Stimulated activated naive CD8-positive, alpha-beta T cell treated with anti-CD3 and anti-CD28 coated beads, Interleukin-15, amount 100 ng/mL, for 72 hours (primary cell): ENCODE measurements at regions not wholly inside any gene's neighbourhood (a gene's known extent, or its start where the extent isn't known, plus 50 kb on each side); places are given as distances from the start of the nearest gene placed in this dataset.
A peak's percentile ranks its signal among the peaks of the same experiment; 100 is the strongest.
"Not testable (repeated sequence)": the region's sequence is repeated elsewhere in the genome, so short reads cannot be mapped to it uniquely, and the experiment has no call there.

Experiments
- ATAC-seq: fragments of 150-1000 bp; cut with Tn5 transposase; 2 replicates; pipeline ENCODE4 v1.10.0; 2021; ENCODE audit warnings: mild to moderate bottlenecking, moderate library complexity
- DNase-seq, 2 donors: peaks; one replicate each; pipeline ENCODE4 v3.0.0; 2021 to 2022
- H3K27ac Mint-ChIP-seq, 2 donors: one replicate each; pipeline ENCODE4 v1.8.0; 2022; ENCODE audit warnings: mild to moderate bottlenecking in 2 of 2, mixed read lengths in 2 of 2, moderate library complexity in 2 of 2
- H3K27me3 Mint-ChIP-seq: one replicate; pipeline ENCODE4 v1.8.0; 2022; ENCODE audit warnings: mixed read lengths
- H3K4me1 Mint-ChIP-seq: one replicate; pipeline ENCODE4 v1.8.0; 2022; ENCODE audit warnings: mild to moderate bottlenecking, mixed read lengths
- H3K4me3 Mint-ChIP-seq, 2 donors: one replicate each; pipeline ENCODE4 v1.8.0; 2022; ENCODE audit warnings: mild to moderate bottlenecking in 2 of 2, mixed read lengths in 2 of 2, moderate library complexity in 1 of 2
- H3K9me3 Mint-ChIP-seq, 2 donors: one replicate each; pipeline ENCODE4 v1.8.0; 2022; ENCODE audit warnings: mixed read lengths in 2 of 2

DNA sequence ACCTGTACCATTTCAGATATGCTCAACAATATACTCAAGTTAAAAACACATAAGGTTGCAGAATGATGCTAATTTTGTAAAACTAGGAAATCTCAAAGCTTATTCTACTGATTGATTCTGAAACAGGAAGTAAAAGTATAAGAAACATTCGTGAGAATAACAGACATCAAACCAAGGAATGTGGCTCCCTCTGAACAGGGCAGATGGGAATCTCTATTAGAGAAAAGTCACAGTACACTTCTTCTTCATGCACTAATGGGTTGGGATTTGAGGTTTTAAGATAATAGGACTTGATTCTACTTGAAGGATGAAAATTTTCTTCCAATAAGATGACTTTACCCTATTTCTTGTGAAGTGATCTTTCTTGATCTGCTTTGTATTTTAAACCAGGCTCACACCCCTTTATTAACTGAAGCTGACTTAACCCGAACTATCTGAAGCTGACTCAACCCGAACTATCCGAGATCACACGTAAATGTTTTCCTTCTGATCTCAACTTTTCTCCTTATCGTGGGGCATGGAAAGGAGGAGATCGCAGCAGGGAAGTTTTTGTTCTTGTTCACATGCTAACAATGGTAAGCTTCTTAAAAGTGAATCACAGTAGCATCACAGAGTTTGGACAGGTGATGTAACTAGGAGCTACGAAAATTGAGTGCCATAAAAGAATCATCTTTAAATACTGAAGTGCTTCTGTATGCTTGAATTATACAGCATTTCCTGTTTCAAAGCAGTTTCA, 363.1 kb upstream of the ZFP42 start:
- peaks cover 19 to 22% of the 10 kb centered on the region in 2 donors for H3K9me3 Mint-ChIP-seq
- H3K27ac Mint-ChIP-seq: no peak overlapping the region
- DNase-seq: no peak
- H3K4me3 Mint-ChIP-seq: no peak overlapping the region
- no peaks in the 10 kb centered on the region for H3K4me1 Mint-ChIP-seq
- no peaks in the 10 kb centered on the region for H3K27me3 Mint-ChIP-seq
- ATAC-seq: no peak

DNA sequence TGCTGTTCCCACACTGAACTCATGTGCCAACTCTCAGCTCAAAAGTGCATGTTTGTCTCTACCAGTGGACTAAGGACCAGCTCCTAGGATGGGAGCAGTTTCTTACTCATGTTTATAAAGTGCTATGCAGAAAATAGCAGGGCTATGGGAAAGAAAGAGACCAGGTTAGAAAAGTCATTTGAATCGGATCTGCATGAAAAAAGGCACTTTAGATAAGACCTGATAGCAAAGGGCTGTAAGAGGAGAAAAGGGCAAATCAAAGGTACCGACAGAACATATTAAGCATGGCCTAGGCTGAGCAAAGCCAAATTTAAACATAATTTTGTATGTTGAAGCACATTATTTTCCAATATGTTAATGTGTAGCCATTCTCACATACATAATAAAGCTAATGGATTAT, 362.3 kb upstream of the ZFP42 start:
- ATAC-seq (no peak), DNase-seq (no peak)
- Mint-ChIP-seq H3K27ac (no peak overlapping the region), H3K9me3 (peaks cover 19 to 30% of the 10 kb centered on the region in 2 donors), H3K4me3 (no peak overlapping the region), H3K27me3 (no peaks in the 10 kb centered on the region), H3K4me1 (no peaks in the 10 kb centered on the region)

DNA sequence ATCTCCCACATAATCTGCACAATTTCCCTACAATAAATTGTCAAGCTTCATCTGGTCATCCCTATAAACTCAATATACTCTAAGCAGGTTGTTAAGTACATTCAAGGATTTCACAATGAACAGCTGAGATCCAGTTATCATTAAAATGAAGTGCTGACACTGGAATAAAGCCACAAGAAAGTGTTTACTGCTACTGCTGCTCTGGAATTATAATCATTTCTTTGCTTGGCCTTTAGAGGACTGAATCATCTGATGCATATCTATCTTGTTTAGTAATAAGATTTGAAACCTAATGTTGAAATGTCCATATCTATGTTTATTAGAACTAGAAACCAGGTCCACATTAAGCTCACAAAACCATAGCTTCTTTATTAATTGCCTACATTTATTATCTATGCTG, 338.6 kb upstream of the ZFP42 start:
- Mint-ChIP-seq H3K27ac (no peak overlapping the region), H3K4me1 (no peaks in the 10 kb centered on the region), H3K27me3 (no peaks in the 10 kb centered on the region), H3K9me3 (peaks cover 5 to 19% of the 10 kb centered on the region in 2 donors), H3K4me3 (no peak overlapping the region)
- no peak for DNase-seq
- ATAC-seq: no peak

DNA sequence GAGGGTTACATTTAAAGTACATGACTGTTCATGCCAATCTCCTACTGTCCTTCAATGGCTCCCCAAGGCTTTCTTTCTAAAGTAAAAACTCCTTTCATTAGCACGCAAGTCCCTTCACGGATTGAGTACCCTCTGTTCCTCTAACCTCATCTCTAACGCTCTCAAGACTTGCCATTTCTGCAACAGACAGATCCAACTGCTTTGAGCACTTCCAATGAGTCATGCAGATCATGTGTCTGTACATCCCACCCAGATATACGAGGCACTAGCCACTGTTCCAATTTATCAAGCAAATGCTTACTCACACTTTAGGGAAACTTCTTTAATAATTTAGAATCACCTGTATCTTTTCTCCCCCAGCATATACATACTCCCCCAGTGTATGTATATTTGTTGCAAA, 332.5 kb upstream of the ZFP42 start:
- H3K4me1 Mint-ChIP-seq: no peaks in the 10 kb centered on the region
- peaks cover 0 to 28% of the 10 kb centered on the region in 2 donors for H3K9me3 Mint-ChIP-seq
- ATAC-seq (no peak), DNase-seq (no peak)
- no peaks in the 10 kb centered on the region for H3K27me3 Mint-ChIP-seq
- H3K27ac Mint-ChIP-seq: no peak overlapping the region
- no peak overlapping the region for H3K4me3 Mint-ChIP-seq

DNA sequence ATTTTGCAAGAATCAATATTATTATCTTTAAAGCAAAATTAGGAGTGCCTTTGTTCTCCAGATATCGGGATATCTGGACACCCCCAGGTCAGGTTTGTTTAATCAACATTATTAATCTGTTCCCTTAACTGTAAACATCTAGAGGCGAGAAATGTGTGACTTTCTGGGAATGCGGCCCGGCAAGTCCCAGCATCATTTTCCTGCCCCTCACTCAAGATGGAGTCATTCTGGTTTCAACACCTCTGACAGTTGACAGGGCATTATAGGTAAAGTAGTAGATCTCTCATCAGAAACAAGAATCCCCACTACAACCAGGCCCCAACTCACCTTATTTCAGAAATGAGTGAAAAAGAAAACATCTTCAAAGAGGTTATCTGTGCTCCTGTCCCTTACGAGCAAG, 331.6 kb upstream of the ZFP42 start:
- Mint-ChIP-seq H3K27me3 (no peaks in the 10 kb centered on the region), H3K4me3 (no peak overlapping the region), H3K9me3 (peaks cover 0 to 28% of the 10 kb centered on the region in 2 donors), H3K4me1 (no peaks in the 10 kb centered on the region), H3K27ac (peak overlapping the region in 1 of 2 donors; percentile 40)
- ATAC-seq (no peak), DNase-seq (no peak)

DNA sequence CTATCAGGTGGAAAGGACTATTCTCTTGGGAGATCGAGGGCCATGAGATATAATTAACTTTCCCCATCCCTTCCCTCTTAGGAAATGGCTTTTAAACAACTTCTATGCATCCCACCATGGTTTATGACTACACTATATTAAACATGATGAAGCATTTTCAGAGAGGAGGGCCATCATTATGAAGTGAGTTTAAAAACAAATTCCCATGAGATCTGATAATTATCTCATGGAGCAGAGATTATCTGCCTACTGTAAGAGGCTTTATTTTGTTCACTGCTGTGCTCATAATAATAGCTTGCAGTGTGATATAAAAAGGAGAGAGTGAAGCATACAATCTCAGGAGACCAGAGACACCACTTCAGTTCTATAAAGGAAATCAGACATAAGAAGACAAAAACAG, 330.5 kb upstream of the ZFP42 start:
- no peak for ATAC-seq
- Mint-ChIP-seq H3K4me3 (no peak overlapping the region), H3K9me3 (peaks cover 0 to 28% of the 10 kb centered on the region in 2 donors), H3K27ac (no peak overlapping the region), H3K4me1 (no peaks in the 10 kb centered on the region), H3K27me3 (no peaks in the 10 kb centered on the region)
- no peak for DNase-seq

DNA sequence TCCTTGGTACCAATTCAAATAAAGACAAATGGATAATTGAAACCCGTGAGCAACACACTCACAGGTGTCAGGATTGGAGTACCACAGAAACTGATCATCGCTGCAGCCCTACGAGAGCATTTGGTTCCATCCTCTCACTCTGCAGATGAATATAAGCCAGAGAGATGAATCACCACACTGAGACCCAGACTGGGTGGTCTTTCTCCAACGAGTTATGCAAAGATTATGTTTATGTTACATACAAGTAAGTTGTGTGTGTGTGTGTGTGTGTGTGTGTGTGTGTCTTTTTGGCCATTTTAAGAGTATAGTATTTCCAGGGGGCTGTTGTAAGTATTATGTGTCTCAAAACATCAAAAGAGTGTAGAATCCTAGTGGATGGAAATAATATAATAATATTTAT, 329.5 kb upstream of the ZFP42 start:
- no peak overlapping the region for H3K27ac Mint-ChIP-seq
- H3K4me1 Mint-ChIP-seq: no peaks in the 10 kb centered on the region
- H3K4me3 Mint-ChIP-seq: no peak overlapping the region
- ATAC-seq (no peak), DNase-seq (no peak)
- peaks cover 8 to 29% of the 10 kb centered on the region in 2 donors for H3K9me3 Mint-ChIP-seq
- H3K27me3 Mint-ChIP-seq: no peaks in the 10 kb centered on the region

DNA sequence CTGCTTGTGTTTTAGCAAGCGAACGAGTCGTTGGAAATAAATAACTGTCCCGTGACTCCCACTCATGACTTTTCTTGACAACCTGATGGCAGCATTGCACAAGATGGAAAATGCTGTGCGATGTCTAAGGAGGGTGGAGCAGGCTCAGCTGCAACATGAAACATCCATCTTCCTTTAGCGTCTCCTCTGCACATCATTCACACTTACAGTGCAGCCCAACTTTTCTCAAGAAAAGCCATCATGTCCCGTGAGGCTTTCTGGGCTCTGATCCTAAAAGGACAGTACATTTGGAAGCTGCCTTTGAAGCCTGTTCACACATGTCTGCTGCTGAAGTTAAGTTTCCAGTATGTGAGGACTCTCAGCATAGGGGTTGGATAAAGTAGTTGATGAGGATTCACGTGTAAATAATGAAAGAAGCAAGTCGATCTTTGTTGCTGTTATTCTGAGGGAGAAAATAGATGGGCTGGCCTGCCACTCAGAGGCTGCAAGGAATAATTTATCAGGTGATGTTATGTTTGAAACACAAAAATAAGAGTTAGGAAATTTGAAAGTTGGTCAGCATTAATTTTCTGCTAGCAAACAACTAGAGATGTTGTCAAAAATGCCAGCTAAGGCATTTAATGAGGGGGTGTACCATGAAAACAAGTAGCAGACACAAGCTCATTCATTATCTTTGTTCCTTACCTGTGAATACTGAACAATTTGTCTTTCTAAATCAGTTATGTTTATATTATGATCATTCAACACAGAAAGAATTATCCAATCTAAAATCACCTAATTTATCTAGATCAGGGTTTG, 328.7 kb upstream of the ZFP42 start:
- DNase-seq: no peak

DNA sequence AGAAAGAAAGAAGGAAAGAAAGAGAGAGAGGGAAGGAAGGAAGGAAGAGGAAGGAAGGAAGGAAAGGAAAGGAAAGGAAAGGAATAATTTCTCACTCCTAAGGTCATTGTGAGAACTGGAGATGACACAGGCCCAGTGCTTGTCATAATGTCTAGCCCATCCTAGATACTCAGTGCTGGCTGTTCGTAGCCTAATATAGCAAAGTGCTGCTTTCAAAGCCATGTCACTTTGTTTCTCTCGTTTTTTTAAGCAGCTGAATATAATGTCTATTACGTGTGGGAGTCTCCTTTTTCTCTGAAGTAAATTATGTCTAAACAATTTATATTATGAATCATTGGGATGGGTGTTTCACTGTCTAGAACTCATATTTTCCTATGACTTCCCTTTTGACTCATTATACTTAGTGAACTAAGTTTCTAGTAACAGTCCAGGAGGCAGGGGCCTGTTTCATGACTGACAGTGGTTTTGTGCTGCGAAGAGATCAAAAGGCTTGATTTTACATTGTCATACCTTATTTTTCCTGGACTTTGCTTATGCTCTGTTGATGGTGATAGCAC, 327.0 kb upstream of the ZFP42 start:
- no peaks in the 10 kb centered on the region for H3K27me3 Mint-ChIP-seq
- no peak overlapping the region for H3K4me3 Mint-ChIP-seq
- H3K9me3 Mint-ChIP-seq: peaks cover 12 to 22% of the 10 kb centered on the region in 2 donors
- no peak overlapping the region for H3K27ac Mint-ChIP-seq
- ATAC-seq: no peak
- DNase-seq: no peak
- no peaks in the 10 kb centered on the region for H3K4me1 Mint-ChIP-seq

More for the DNA sequence above, 328.7 kb upstream of the ZFP42 start:
- Mint-ChIP-seq H3K4me3 (no peak overlapping the region), H3K27me3 (no peaks in the 10 kb centered on the region), H3K27ac (no peak overlapping the region), H3K4me1 (no peaks in the 10 kb centered on the region), H3K9me3 (peaks cover 9 to 29% of the 10 kb centered on the region in 2 donors)
- no peak for ATAC-seq

DNA sequence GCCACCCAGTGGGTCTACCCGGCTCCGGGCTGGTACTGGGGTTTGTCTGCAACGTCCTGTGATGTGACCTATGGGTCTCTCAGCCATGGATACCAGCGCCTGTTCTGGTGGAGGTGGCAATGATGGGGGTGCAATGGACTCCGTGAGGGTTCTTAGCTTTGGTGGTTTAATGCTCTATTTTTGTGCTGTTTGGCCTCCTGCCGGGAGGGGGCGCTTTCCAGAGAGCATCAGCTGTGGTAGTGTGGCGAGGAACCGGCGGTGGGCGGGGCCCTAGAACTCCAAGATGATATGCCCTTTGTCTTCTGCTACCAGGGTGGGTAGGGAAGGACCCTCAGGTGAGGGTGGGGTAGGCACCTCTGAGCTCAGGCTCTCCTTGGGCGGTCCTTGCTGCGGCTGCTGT, 324.1 kb upstream of the ZFP42 start:
- ATAC-seq, H3K27ac Mint-ChIP-seq, H3K4me3 Mint-ChIP-seq, H3K4me1 Mint-ChIP-seq, DNase-seq, H3K27me3 Mint-ChIP-seq: not testable (repeated sequence)
- H3K9me3 Mint-ChIP-seq: peaks cover 21 to 23% of the 10 kb centered on the region in 2 donors

DNA sequence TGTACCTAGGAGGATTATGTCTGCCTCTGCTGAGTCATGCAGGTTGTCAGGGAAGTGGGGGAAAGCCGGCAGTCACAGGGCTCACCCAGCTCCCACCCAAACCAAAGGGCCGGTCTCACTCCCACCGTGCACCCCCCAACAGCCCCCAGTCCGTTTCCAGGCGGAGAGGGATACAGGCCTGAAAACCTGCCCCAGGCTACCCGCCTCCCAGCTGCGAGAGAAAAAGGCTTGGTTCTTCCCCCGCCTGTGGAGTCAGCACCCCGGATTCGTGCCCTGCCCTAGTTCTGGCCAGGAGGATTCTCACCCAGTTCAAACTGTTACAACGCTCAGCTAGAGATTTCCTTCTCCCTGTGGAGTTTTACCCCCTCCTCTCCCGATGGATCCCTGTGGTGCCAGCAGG, 323.6 kb upstream of the ZFP42 start:
- not testable (repeated sequence) for H3K27ac Mint-ChIP-seq, DNase-seq, H3K4me3 Mint-ChIP-seq, H3K27me3 Mint-ChIP-seq, ATAC-seq, H3K4me1 Mint-ChIP-seq
- peaks cover 21 to 23% of the 10 kb centered on the region in 2 donors for H3K9me3 Mint-ChIP-seq

DNA sequence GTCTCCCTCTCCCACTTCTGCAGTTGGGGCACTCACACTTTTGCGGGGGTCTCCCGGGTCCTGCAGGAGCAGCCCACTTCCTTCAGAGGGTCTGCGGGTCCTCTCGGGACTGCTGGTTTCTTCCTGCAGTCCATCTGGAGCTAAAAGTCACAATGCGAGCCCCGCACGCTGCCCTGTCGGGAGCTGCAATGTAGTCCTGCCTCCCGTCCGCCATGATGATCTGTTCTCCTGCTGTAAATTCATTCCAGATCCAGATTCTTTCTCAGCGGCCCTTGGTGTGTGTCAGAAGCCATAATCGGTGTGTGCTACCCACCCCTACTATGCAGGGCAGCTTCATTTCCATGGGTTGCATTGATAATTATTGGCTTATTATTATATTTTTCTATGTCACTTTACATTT, 323.0 kb upstream of the ZFP42 start:
- DNase-seq, H3K4me3 Mint-ChIP-seq, H3K27ac Mint-ChIP-seq, H3K4me1 Mint-ChIP-seq, H3K27me3 Mint-ChIP-seq, ATAC-seq: not testable (repeated sequence)
- H3K9me3 Mint-ChIP-seq: peaks cover 21 to 23% of the 10 kb centered on the region in 2 donors

DNA sequence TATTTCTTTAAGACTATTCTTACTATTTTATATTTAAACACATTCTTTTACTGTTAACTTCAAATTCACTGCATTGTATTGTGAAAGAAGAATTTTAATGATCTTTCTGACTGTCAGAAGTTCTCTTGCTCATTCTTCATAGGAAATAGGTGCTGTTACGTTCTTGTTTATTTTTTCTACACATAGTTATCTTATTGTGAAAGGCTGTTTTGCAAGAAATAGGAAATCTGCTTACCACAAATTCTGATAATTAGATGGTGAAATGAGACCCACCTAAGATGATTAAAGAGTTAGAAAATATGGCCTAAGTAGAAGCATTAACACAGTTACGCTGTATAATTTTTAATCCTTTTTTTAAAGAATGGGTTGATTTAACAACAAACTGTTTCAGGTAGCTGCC, 316.1 kb upstream of the ZFP42 start:
- no peak for DNase-seq
- H3K9me3 Mint-ChIP-seq: peaks cover 7 to 8% of the 10 kb centered on the region in 2 donors
- H3K27ac Mint-ChIP-seq: no peak overlapping the region
- no peak overlapping the region for H3K4me3 Mint-ChIP-seq
- no peaks in the 10 kb centered on the region for H3K27me3 Mint-ChIP-seq
- ATAC-seq: no peak
- no peaks in the 10 kb centered on the region for H3K4me1 Mint-ChIP-seq

DNA sequence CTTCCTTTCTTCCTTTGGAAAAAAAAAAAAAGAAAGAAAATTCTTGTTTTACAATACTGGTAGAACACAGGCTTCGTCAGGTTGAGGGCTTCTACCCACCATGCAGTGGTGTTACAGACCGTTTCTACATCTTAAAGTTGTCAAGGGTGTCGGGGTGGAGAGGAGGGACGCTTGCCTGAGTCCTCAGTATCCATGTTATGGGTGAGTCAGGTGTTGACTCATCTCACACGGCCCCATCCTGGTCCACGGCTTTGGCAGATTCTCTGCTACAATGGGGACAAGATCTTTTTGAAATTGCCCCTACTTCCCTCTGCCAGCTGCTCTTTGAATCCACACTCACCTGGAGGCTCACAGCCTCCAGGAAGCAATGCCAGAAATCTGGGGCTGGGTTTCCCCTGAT, 310.3 kb upstream of the ZFP42 start:
- H3K27ac Mint-ChIP-seq: no peak overlapping the region
- H3K4me1 Mint-ChIP-seq: no peaks in the 10 kb centered on the region
- H3K9me3 Mint-ChIP-seq: peaks cover 0 to 7% of the 10 kb centered on the region in 2 donors
- no peak for DNase-seq
- no peak overlapping the region for H3K4me3 Mint-ChIP-seq
- H3K27me3 Mint-ChIP-seq: no peaks in the 10 kb centered on the region
- no peak for ATAC-seq

DNA sequence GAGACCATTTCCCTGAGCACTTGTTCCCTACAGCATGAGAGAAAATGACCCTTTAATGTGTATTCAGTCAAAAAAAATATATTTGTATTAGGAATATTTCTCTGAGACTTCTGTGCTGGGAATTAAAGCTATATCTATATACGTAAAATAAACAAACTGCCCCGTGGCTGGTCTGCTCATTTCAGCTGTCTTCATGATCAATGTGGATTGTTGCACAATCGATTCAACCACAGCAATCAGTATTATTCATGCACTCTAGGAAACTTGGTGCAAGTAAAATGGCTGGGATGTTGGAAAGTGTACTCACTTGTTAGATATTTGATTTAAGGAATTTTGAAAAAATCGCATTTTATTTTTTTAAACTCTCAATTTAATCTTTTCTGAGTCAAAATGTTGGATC, 307.9 kb upstream of the ZFP42 start:
- Mint-ChIP-seq H3K9me3 (peaks cover 0 to 7% of the 10 kb centered on the region in 2 donors), H3K4me3 (no peak overlapping the region), H3K27me3 (no peaks in the 10 kb centered on the region), H3K27ac (no peak overlapping the region), H3K4me1 (no peaks in the 10 kb centered on the region)
- ATAC-seq: no peak
- DNase-seq: no peak

DNA sequence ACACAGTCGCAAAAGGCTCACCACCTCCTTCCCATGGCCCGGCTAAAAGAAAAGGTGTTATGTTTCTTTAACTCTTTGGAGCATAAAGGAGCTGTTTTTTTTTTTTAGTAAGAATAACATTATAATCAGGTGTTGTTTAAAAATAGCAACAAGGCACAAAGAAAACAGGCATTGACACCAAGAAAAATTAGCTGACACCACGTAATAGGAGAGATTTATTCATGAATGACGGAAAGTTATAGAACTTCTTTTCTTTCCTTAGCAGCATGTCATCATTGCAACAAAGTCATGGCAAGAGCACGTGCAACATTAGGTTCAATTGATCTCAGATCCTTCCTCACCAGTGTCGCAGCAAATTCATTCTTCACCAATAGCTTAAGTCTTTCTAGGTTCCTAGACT, 302.9 kb upstream of the ZFP42 start:
- Mint-ChIP-seq H3K4me3 (no peak overlapping the region), H3K27ac (no peak overlapping the region), H3K4me1 (no peaks in the 10 kb centered on the region), H3K9me3 (peaks cover 4 to 19% of the 10 kb centered on the region in 2 donors), H3K27me3 (no peaks in the 10 kb centered on the region)
- no peak for DNase-seq
- no peak for ATAC-seq
